ENCODE measurements at regions not wholly inside any gene's neighbourhood (a gene's known extent, or its start where the extent isn't known, plus 50 kb on each side); places are given as distances from the start of the nearest gene placed in this dataset.
"Not testable (repeated sequence)": the region's sequence is repeated elsewhere in the genome, so short reads cannot be mapped to it uniquely, and the experiment has no call there.

- FAIRE-seq (no peak), DNase-seq (ENCODE audit: insufficient read length) (no peak)
- TF ChIP-seq POLR2A (IDR thresholded peaks at IDR 0.05; ENCODE audit: low read depth, low read length) (no peak), TAF1 (IDR thresholded peaks at IDR 0.05; ENCODE audit: borderline replicate concordance, low read depth, low read length) (no peak), POLR2AphosphoS5 (IDR thresholded peaks at IDR 0.05; ENCODE audit: low read depth, low read length) (no peak)
Measured at GRCh38 chr15:36008719-36009118, 462.8 kb upstream of the DPH6 start.

DNA sequence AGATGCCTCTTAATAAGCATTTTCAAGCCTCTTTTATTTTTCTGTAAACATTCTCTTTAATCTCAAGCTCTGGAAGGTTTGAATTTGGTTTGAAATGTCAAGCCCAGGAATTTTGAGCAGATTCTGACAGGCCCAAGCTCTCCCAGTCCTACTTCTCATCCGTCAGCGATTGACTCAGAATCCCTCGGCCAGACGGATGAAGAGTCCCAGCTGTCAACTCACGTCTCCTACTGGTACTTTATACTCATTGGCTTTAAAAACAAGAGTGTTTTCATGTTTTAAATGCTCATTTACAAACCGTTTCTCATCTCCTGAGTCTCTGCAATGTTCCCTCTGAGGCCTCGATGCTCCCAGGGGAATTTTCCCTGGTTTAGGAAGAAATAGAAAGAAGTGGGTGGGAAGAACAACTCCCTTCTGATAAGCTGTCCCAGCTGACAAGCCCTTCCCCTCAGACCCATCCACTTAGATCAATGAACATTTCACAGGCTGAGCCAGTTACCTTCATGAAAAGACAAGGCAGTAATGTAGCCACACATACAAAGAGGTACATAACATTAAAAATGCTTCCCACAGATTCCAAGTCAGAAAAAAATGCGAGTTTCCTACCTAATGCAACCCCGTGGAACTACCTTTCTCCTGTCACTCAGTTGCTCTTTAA, 478.2 kb upstream of the DPH6 start:
- DNase-seq (ENCODE audit: insufficient read length) (no peak), FAIRE-seq (no peak)
- TF ChIP-seq POLR2AphosphoS5 (IDR thresholded peaks at IDR 0.05; ENCODE audit: low read depth, low read length) (no peak), POLR2A (IDR thresholded peaks at IDR 0.05; ENCODE audit: low read depth, low read length) (no peak), TAF1 (IDR thresholded peaks at IDR 0.05; ENCODE audit: borderline replicate concordance, low read depth, low read length) (no peak)

- no peak for TF ChIP-seq POLR2AphosphoS5 (IDR thresholded peaks at IDR 0.05; ENCODE audit: low read depth, low read length)
- no peak for TF ChIP-seq TAF1 (IDR thresholded peaks at IDR 0.05; ENCODE audit: borderline replicate concordance, low read depth, low read length)
- no peak for TF ChIP-seq POLR2A (IDR thresholded peaks at IDR 0.05; ENCODE audit: low read depth, low read length)
- FAIRE-seq (no peak), DNase-seq (ENCODE audit: insufficient read length) (no peak)
Measured at GRCh38 chr15:36026627-36027283, 480.8 kb upstream of the DPH6 start.

DNA sequence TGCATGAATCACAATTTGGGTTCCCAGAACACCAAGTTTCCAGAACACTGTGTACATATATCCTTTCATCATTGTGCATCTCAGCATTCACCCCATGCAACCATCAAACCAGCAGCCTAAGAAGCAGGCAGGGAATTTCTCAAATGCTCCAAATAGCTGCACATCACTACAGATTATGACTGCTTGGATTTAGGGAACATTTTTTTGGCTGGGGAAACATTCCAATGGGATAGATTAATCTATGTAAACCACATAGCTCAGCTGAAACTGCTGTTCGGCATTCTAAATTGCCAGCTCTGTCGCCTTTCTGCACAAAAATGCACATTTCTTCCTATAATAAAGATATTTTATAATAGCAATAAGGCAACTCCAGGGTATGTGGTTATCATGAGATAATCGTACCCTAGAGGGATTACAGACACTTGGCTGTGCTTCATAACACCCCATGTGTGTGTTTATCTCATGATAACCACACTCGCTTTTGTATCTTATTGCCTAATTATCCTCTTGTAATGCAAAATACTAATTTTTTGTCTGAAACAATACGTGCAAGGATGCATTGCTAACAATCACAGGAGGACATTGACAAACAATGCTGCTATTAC, 483.7 kb upstream of the DPH6 start:
- DNase-seq (ENCODE audit: insufficient read length) = no peak
- no peak for FAIRE-seq
- no peak for TF ChIP-seq POLR2A (IDR thresholded peaks at IDR 0.05; ENCODE audit: low read depth, low read length)
- TF ChIP-seq POLR2AphosphoS5 (IDR thresholded peaks at IDR 0.05; ENCODE audit: low read depth, low read length) = no peak
- no peak for TF ChIP-seq TAF1 (IDR thresholded peaks at IDR 0.05; ENCODE audit: borderline replicate concordance, low read depth, low read length)

DNA sequence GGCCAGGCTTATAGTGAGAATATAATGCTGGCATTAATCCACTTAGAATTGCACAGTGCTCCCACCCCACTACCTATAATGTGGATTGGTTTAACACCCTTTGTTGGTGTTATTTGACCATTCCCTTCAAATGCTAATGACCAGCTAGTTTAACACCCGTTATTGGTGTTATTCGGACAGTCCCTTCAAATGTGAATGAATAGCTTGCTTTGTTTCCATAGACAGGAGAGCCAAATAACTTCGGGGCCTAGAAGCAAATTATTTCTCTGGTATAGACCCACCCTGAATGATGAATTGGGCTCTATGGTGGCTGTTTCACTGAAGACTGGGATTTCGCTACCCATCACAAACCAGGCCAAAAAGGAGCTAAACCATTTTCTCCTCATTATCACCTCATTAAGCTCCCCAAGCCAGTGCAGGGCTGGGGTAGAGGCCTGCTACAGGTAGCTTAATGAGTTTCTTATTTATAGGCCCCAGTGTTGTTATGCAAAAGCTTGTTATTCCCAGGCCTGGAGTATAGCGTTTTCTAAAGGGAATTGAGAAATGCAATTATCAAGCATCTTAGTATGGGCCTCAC, 494.1 kb upstream of the DPH6 start:
- no peak for TF ChIP-seq POLR2AphosphoS5 (IDR thresholded peaks at IDR 0.05; ENCODE audit: low read depth, low read length)
- no peak for DNase-seq (ENCODE audit: insufficient read length)
- no peak for FAIRE-seq

GRCh38 chr15:36047018-36047716, 501.2 kb upstream of the DPH6 start:
- DNase-seq (ENCODE audit: insufficient read length); FAIRE-seq: not testable (repeated sequence)

DNA sequence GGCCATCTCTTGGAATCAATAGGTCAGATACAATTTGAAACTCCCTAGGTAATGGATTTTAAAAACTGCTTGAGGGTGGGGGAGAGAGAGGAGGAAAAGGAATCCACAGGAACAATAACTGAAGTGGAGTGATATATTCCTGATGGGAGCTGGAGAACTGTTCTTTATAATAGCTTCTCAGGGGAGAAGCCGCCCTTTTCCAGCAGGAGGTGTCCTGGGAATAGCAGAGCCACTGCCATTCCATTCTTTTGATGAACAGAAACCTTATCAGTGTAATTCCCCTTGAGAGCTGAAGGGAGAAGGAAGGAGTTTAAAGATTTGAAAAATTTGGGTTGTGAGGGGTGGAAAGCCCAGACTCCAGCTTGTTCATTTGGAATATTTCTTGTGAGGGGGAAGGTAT, 504.9 kb upstream of the DPH6 start:
- TF ChIP-seq TAF1 (IDR thresholded peaks at IDR 0.05; ENCODE audit: borderline replicate concordance, low read depth, low read length) (no peak), POLR2AphosphoS5 (IDR thresholded peaks at IDR 0.05; ENCODE audit: low read depth, low read length) (no peak), POLR2A (IDR thresholded peaks at IDR 0.05; ENCODE audit: low read depth, low read length) (no peak)
- FAIRE-seq (no peak), DNase-seq (ENCODE audit: insufficient read length) (no peak)

DNA sequence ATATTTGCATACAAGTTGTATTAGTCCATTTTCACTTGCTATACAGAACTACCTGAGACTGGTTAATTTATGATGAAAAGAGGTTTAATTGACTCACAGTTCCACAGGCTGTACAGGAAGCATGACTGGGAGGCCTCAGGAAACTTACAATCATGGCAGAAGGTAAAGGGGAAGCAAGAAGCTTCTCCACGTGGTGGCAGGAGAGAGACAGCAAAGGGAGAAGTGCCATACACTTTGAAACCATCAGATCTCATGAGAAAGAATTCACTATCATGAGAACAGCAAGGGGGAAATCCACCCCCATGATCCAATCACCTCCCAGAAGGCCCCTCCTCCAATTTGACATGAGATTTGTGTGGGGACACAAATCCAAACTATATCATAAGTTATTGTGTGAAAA, 506.7 kb upstream of the DPH6 start:
- not testable (repeated sequence) for FAIRE-seq; DNase-seq (ENCODE audit: insufficient read length)

DNA sequence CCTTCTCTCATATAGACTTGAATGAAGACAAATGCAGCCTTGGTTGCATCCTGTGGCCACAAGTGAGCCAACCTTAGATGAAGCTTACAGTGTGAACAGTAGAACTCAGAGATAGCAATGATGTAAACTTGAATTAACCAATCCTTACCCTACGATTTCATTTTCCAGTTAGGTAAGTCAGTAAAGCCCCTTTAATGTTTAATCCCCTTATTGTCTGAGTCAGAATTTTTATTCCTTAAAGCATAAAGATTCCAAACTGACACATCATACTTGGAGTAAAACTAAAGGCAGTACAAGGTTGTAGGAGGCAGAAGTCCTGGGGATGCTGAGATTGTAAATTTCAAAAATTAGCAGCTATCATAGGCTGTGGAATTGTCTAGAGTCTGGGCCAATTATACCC, 507.8 kb upstream of the DPH6 start:
- no peak for TF ChIP-seq POLR2A (IDR thresholded peaks at IDR 0.05; ENCODE audit: low read depth, low read length)
- no peak for TF ChIP-seq TAF1 (IDR thresholded peaks at IDR 0.05; ENCODE audit: borderline replicate concordance, low read depth, low read length)
- no peak for TF ChIP-seq POLR2AphosphoS5 (IDR thresholded peaks at IDR 0.05; ENCODE audit: low read depth, low read length)
- FAIRE-seq (no peak), DNase-seq (ENCODE audit: insufficient read length) (no peak)

- no peak for DNase-seq (ENCODE audit: insufficient read length)
- TF ChIP-seq POLR2A (IDR thresholded peaks at IDR 0.05; ENCODE audit: low read depth, low read length) = no peak
- TF ChIP-seq POLR2AphosphoS5 (IDR thresholded peaks at IDR 0.05; ENCODE audit: low read depth, low read length) = no peak
- TF ChIP-seq TAF1 (IDR thresholded peaks at IDR 0.05; ENCODE audit: borderline replicate concordance, low read depth, low read length) = no peak
- no peak for FAIRE-seq
Measured at GRCh38 chr15:36059596-36059995, 513.6 kb upstream of the DPH6 start.

- no peak for TF ChIP-seq POLR2A (IDR thresholded peaks at IDR 0.05; ENCODE audit: low read depth, low read length)
- no peak for DNase-seq (ENCODE audit: insufficient read length)
- FAIRE-seq = no peak
Measured at GRCh38 chr15:36062357-36062756, 516.4 kb upstream of the DPH6 start.

DNA sequence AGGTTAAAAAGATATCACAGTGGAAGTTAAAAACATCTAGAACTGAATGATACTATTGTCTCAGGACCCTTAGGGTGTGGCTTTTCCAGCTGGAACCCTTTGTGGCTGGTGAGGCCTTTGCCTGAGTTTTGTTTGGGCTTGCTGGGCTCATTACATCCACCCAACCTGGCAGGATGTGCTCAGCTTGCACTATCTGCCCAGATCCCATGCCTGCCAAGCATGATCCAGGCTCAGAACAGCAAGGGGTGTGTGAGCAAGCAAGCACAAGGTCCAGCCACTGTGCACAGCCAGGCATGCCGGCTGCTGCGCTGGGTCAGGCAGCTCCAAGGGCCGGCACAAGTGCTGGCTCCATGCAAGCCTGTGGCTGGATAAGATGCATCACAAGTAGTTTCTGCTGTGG, 512.7 kb upstream of the CDIN1 start:
- FAIRE-seq = no peak
- DNase-seq (ENCODE audit: insufficient read length) = no peak
- no peak for TF ChIP-seq TAF1 (IDR thresholded peaks at IDR 0.05; ENCODE audit: borderline replicate concordance, low read depth, low read length)
- TF ChIP-seq POLR2AphosphoS5 (IDR thresholded peaks at IDR 0.05; ENCODE audit: low read depth, low read length) = no peak
- TF ChIP-seq POLR2A (IDR thresholded peaks at IDR 0.05; ENCODE audit: low read depth, low read length) = no peak
